Smooth muscle cell (in vitro differentiated cells): ENCODE measurements at regions not wholly inside any gene's neighbourhood (a gene's known extent, or its start where the extent isn't known, plus 50 kb on each side); places are given as distances from the start of the nearest gene placed in this dataset.
"Not testable (repeated sequence)": the region's sequence is repeated elsewhere in the genome, so short reads cannot be mapped to it uniquely, and the experiment has no call there.

ENCODE experiments used
- DNase-seq: peaks from one replicate; lab custom pipeline; 2025; ENCODE audit not compliant: unreplicated experiment; lab: John Stamatoyannopoulos, UW
- H2AFZ ChIP-seq: fragments of 200-600 bp; sonication (generic); 2 replicates; pipeline ENCODE4 v1.6.0; 2016; ENCODE audit warnings: antibody characterized with exemption, low read depth, mild to moderate bottlenecking
- H3F3A ChIP-seq: fragments of 200-600 bp; sonication (generic); 2 replicates; pipeline ENCODE4 v1.6.0; 2017; ENCODE audit warnings: antibody characterized with exemption, low read depth
- H3K27ac ChIP-seq: fragments of 200-600 bp; sonication (generic); 2 replicates; pipeline ENCODE4 v1.5.1; 2016; ENCODE audit warnings: low read depth, mild to moderate bottlenecking
- H3K27me3 ChIP-seq: fragments of 200-600 bp; sonication (generic); 2 replicates; pipeline ENCODE4 v1.6.1; 2016; ENCODE audit warnings: low read depth, mild to moderate bottlenecking
- H3K36me3 ChIP-seq: fragments of 200-600 bp; sonication (generic); 2 replicates; pipeline ENCODE4 v1.5.1; 2016; ENCODE audit warnings: low read depth
- H3K4me1 ChIP-seq: fragments of 200-600 bp; sonication (generic); 2 replicates; pipeline ENCODE4 v1.5.1; 2016; ENCODE audit warnings: low read depth
- H3K4me2 ChIP-seq: fragments of 200-600 bp; sonication (generic); 2 replicates; pipeline ENCODE4 v1.6.0; 2016; ENCODE audit warnings: mild to moderate bottlenecking
- H3K4me3 ChIP-seq: fragments of 200-600 bp; sonication (generic); 2 replicates; pipeline ENCODE4 v1.5.1; 2016; ENCODE audit warnings: mild to moderate bottlenecking
- H3K79me2 ChIP-seq: fragments of 200-600 bp; sonication (generic); 2 replicates; pipeline ENCODE4 v1.6.0; 2016; ENCODE audit warnings: low read depth, mild to moderate bottlenecking
- H3K9ac ChIP-seq: fragments of 200-600 bp; sonication (generic); 2 replicates; pipeline ENCODE4 v1.6.0; 2016; ENCODE audit warnings: low read depth
- H3K9me3 ChIP-seq: fragments of 200-600 bp; sonication (generic); replicated peaks from 2 replicates; pipeline ENCODE4 v1.5.1; 2016; ENCODE audit warnings: low read depth
- H4K20me1 ChIP-seq: fragments of 200-600 bp; sonication (generic); 2 replicates; pipeline ENCODE4 v1.6.0; 2016; ENCODE audit warnings: low read depth
- CTCF ChIP-seq: fragments of 200-600 bp; sonication (generic); IDR thresholded peaks from 2 replicates; pipeline ENCODE4 v1.5.1; 2017; ENCODE audit warnings: borderline replicate concordance, mild to moderate bottlenecking, antibody characterized with exemption; ENCODE audit not compliant: insufficient read depth, poor library complexity, severe bottlenecking
- WGBS: methylation state at CpG from one replicate; pipeline ENCODE4 v1.1.7; 2016; ENCODE audit warnings: low lambda C conversion rate; 5-methylcytosine and 5-hydroxymethylcytosine counted together

- no peak for TF ChIP-seq CTCF
- no peak overlapping the region for H3K4me3 ChIP-seq
- H3K79me2 ChIP-seq = no peaks in the 10 kb centered on the region
- no peaks in the 10 kb centered on the region for H3K27me3 ChIP-seq
- no peak overlapping the region for H3K9ac ChIP-seq
- H3K4me2 ChIP-seq = no peak overlapping the region
- no peaks in the 10 kb centered on the region for H3K9me3 ChIP-seq
- no peak overlapping the region for H2AFZ ChIP-seq
- H3K27ac ChIP-seq = no peak overlapping the region
- H3K4me1 ChIP-seq = no peaks in the 10 kb centered on the region
- H3K36me3 ChIP-seq = no peaks in the 10 kb centered on the region
- H3F3A ChIP-seq = no peaks in the 10 kb centered on the region
- WGBS = 62% methylated on average over 9 of the region's 9 CpGs
- no peak for DNase-seq
- H4K20me1 ChIP-seq = no peaks in the 10 kb centered on the region
Measured at GRCh38 chr13:44867825-44868224, 121.4 kb downstream of the NUFIP1 start.

- 100% methylated on average over 4 of the region's 4 CpGs for WGBS
Measured at GRCh38 chr13:44866411-44866911, 122.8 kb downstream of the NUFIP1 start.

GRCh38 chr13:44865722-44866410, 123.4 kb downstream of the NUFIP1 start:
- no peak overlapping the region for H3K4me2 ChIP-seq
- H3K4me1 ChIP-seq = no peaks in the 10 kb centered on the region
- no peak overlapping the region for H2AFZ ChIP-seq
- H3K27ac ChIP-seq = no peak overlapping the region
- WGBS = 85% methylated on average over 10 of the region's 10 CpGs
- no peaks in the 10 kb centered on the region for H3K9me3 ChIP-seq
- no peak overlapping the region for H3K4me3 ChIP-seq
- no peaks in the 10 kb centered on the region for H4K20me1 ChIP-seq
- no peaks in the 10 kb centered on the region for H3F3A ChIP-seq
- no peak for DNase-seq
- H3K9ac ChIP-seq = no peak overlapping the region
- H3K36me3 ChIP-seq = no peaks in the 10 kb centered on the region
- no peak for TF ChIP-seq CTCF
- H3K79me2 ChIP-seq = no peaks in the 10 kb centered on the region
- no peaks in the 10 kb centered on the region for H3K27me3 ChIP-seq

More at GRCh38 chr13:44866411-44866911, 122.8 kb downstream of the NUFIP1 start:
- Histone ChIP-seq H3F3A (no peaks in the 10 kb centered on the region), H3K27ac (no peak overlapping the region), H3K9me3 (no peaks in the 10 kb centered on the region), H3K4me2 (no peak overlapping the region), H3K79me2 (no peaks in the 10 kb centered on the region), H2AFZ (no peak overlapping the region), H4K20me1 (no peaks in the 10 kb centered on the region), H3K4me3 (no peak overlapping the region), H3K27me3 (no peaks in the 10 kb centered on the region), H3K36me3 (no peaks in the 10 kb centered on the region), H3K4me1 (no peaks in the 10 kb centered on the region), H3K9ac (no peak overlapping the region)
- no peak for TF ChIP-seq CTCF
- no peak for DNase-seq

- H3K9ac ChIP-seq, H2AFZ ChIP-seq, H3K27me3 ChIP-seq, H3K9me3 ChIP-seq, H3K4me2 ChIP-seq, H3K36me3 ChIP-seq, H3K4me1 ChIP-seq, H3K4me3 ChIP-seq, DNase-seq, H4K20me1 ChIP-seq, H3K27ac ChIP-seq, H3F3A ChIP-seq, H3K79me2 ChIP-seq: not testable (repeated sequence)
Measured at GRCh38 chr13:44863641-44864040, 125.6 kb downstream of the NUFIP1 start.
